GM23338 (cell line): ENCODE measurements at regions not wholly inside any gene's neighbourhood (a gene's known extent, or its start where the extent isn't known, plus 50 kb on each side); places are given as distances from the start of the nearest gene placed in this dataset.
"Not testable (repeated sequence)": the region's sequence is repeated elsewhere in the genome, so short reads cannot be mapped to it uniquely, and the experiment has no call there.

Experiments used
- CREB1 ChIP-seq: fragments of 250-450 bp; sonication (Bioruptor Pico); IDR thresholded peaks from 2 replicates; pipeline ENCODE4 v1.5.0; 2020; ENCODE audit warnings: low read depth, mild to moderate bottlenecking, moderate library complexity
- EZH2 ChIP-seq: fragments of 200-600 bp; sonication (generic); IDR thresholded peaks from one replicate; pipeline ENCODE4 v1.8.0; 2017; ENCODE audit warnings: antibody characterized with exemption, mild to moderate bottlenecking, low read depth; ENCODE audit not compliant: unreplicated experiment
- EZH2phosphoT487 ChIP-seq: fragments of 200-600 bp; sonication (generic); IDR thresholded peaks from one replicate; pipeline ENCODE4 v1.8.1; 2018; ENCODE audit warnings: antibody characterized with exemption; ENCODE audit not compliant: unreplicated experiment
- POLR2AphosphoS5 ChIP-seq: IDR thresholded peaks from 2 replicates; pipeline ENCODE4 v1.6.1; 2016; ENCODE audit warnings: antibody characterized with exemption, low read depth
- ZNF331 ChIP-seq: fragments of 250-450 bp; sonication (Bioruptor Pico); IDR thresholded peaks from 2 replicates; pipeline ENCODE4 v1.5.0; 2020; ENCODE audit warnings: low read depth, mild to moderate bottlenecking, moderate library complexity
- TF ChIP-seq, protein P1 (sequence below), 2 experiments: fragments of 200-600 bp in 1 of 2; sonication (generic) in 1 of 2; conservative IDR thresholded peaks; 2 replicates each; pipeline versions ENCODE4 v1.5.1 to v1.6.1; 2016 to 2017; ENCODE audit warnings: antibody characterized with exemption in 2 of 2, low read depth in 2 of 2, mild to moderate bottlenecking in 2 of 2, moderate library complexity in 1 of 2
- TF ChIP-seq, protein P2 (sequence below): IDR thresholded peaks from one replicate; pipeline ENCODE4 v1.6.1; 2018; ENCODE audit warnings: antibody characterized with exemption; ENCODE audit not compliant: unreplicated experiment
- TF ChIP-seq, protein P3 (sequence below): IDR thresholded peaks from 2 replicates; pipeline ENCODE4 v1.6.1; 2016; ENCODE audit warnings: antibody characterized with exemption

DNA sequence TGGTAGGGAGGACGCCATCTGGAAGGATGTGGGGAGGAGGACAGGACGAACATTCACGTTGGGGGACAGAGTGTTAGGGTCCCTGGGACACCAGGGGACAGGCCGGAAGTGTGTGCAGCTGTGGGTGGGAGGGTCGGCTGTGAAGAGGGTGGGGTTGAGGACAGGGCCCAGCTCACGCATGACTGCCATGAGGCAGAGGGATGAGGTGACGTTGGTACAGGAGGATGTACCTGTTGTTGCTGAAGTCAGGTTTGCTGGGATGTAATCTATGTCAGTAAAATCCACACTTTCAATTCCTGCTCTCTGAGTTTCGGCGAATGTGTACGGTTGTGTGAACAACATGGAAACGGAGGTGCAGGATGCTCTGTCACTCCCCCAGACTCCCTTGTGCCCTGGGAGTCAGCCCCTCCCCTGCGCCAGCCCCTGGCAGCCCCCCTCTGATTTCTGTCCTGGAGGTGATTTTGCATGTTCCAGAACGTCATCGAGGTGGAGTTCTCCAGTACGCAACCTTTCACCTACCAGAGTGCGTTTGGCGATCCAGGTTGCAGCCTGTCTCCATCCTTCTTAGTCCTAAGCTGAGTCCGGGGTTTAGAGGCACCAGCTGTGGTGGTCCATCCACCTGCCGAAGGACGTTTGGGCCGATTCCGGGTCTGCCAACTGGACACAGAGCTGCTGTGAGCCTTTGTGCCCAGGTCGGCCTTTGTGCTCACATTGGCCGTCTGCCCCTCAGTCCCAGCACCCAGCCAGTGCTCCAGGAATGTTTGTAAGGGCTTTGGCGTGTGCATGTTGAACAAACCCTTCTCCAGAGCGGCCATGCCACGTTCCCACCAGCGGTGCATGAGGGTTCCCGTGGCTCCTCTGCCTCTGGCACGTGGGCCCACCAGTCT lies 203.2 kb downstream of the NPIPB11 start:
- TF ChIP-seq, protein P1, sequence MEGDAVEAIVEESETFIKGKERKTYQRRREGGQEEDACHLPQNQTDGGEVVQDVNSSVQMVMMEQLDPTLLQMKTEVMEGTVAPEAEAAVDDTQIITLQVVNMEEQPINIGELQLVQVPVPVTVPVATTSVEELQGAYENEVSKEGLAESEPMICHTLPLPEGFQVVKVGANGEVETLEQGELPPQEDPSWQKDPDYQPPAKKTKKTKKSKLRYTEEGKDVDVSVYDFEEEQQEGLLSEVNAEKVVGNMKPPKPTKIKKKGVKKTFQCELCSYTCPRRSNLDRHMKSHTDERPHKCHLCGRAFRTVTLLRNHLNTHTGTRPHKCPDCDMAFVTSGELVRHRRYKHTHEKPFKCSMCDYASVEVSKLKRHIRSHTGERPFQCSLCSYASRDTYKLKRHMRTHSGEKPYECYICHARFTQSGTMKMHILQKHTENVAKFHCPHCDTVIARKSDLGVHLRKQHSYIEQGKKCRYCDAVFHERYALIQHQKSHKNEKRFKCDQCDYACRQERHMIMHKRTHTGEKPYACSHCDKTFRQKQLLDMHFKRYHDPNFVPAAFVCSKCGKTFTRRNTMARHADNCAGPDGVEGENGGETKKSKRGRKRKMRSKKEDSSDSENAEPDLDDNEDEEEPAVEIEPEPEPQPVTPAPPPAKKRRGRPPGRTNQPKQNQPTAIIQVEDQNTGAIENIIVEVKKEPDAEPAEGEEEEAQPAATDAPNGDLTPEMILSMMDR (conservative IDR thresholded peaks at IDR 0.05; ENCODE audit: low read depth in 2 of 2) = not testable (repeated sequence)
- not testable (repeated sequence) for TF ChIP-seq EZH2; POLR2AphosphoS5; EZH2phosphoT487; CREB1 (CRISPR knock-in tag); ZNF331 (CRISPR knock-in tag)
- TF ChIP-seq, protein P2, sequence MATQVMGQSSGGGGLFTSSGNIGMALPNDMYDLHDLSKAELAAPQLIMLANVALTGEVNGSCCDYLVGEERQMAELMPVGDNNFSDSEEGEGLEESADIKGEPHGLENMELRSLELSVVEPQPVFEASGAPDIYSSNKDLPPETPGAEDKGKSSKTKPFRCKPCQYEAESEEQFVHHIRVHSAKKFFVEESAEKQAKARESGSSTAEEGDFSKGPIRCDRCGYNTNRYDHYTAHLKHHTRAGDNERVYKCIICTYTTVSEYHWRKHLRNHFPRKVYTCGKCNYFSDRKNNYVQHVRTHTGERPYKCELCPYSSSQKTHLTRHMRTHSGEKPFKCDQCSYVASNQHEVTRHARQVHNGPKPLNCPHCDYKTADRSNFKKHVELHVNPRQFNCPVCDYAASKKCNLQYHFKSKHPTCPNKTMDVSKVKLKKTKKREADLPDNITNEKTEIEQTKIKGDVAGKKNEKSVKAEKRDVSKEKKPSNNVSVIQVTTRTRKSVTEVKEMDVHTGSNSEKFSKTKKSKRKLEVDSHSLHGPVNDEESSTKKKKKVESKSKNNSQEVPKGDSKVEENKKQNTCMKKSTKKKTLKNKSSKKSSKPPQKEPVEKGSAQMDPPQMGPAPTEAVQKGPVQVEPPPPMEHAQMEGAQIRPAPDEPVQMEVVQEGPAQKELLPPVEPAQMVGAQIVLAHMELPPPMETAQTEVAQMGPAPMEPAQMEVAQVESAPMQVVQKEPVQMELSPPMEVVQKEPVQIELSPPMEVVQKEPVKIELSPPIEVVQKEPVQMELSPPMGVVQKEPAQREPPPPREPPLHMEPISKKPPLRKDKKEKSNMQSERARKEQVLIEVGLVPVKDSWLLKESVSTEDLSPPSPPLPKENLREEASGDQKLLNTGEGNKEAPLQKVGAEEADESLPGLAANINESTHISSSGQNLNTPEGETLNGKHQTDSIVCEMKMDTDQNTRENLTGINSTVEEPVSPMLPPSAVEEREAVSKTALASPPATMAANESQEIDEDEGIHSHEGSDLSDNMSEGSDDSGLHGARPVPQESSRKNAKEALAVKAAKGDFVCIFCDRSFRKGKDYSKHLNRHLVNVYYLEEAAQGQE = not testable (repeated sequence)
- TF ChIP-seq, protein P3, sequence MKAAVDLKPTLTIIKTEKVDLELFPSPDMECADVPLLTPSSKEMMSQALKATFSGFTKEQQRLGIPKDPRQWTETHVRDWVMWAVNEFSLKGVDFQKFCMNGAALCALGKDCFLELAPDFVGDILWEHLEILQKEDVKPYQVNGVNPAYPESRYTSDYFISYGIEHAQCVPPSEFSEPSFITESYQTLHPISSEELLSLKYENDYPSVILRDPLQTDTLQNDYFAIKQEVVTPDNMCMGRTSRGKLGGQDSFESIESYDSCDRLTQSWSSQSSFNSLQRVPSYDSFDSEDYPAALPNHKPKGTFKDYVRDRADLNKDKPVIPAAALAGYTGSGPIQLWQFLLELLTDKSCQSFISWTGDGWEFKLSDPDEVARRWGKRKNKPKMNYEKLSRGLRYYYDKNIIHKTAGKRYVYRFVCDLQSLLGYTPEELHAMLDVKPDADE = not testable (repeated sequence)
